BLaER1 treated with 17β-estradiol and CSF1 and Interleukin-3, amounts not matched to agents 10 nM and 100 nM (cell line): ENCODE measurements at regions not wholly inside any gene's neighbourhood (a gene's known extent, or its start where the extent isn't known, plus 50 kb on each side); places are given as distances from the start of the nearest gene placed in this dataset.
A peak's percentile ranks its signal among the peaks of the same experiment; 100 is the strongest.

ENCODE experiments used
- H3K27ac ChIP-seq, 11 experiments: shearing (Covaris generic); formaldehyde crosslinking; 2 replicates each; pipeline ENCODE4 v1.8.1; 2022
- H3K27me3 ChIP-seq, 11 experiments: shearing (Covaris generic); formaldehyde crosslinking; 2 replicates each; pipeline ENCODE4 v1.8.1; 2022
- H3K36me3 ChIP-seq, 11 experiments: shearing (Covaris generic); formaldehyde crosslinking; 2 replicates each; pipeline ENCODE4 v1.8.1; 2022
- H3K4me1 ChIP-seq, 10 experiments: shearing (Covaris generic); formaldehyde crosslinking; 2 replicates each; pipeline ENCODE4 v1.8.1; 2022
- H3K4me2 ChIP-seq, 11 experiments: shearing (Covaris generic); formaldehyde crosslinking; 2 replicates each; pipeline ENCODE4 v1.8.1; 2022
- H3K4me3 ChIP-seq, 10 experiments: shearing (Covaris generic); formaldehyde crosslinking; 2 replicates each; pipeline ENCODE4 v1.8.1; 2022
- H3K9ac ChIP-seq, 11 experiments: shearing (Covaris generic); formaldehyde crosslinking; 2 replicates each; pipeline ENCODE4 v1.8.1; 2022
- H3K9me3 ChIP-seq, 11 experiments: shearing (Covaris generic); formaldehyde crosslinking; replicated peaks in 1 of 11; 2 replicates each; pipeline ENCODE4 v1.8.1; 2022
- H4K20me1 ChIP-seq, 11 experiments: shearing (Covaris generic); formaldehyde crosslinking; 2 replicates each; pipeline ENCODE4 v1.8.1; 2022
- Cebpa-rat ChIP-seq, 11 experiments: shearing (Covaris generic); IDR thresholded peaks; 2 replicates each; pipeline ENCODE4 v1.8.1; 2022

GRCh38 chr15:70242951-70243685 lies 145.4 kb upstream of the TLE3 start:
- H4K20me1 ChIP-seq, result peaks cover 0 to 12% (median 0%) of the 10 kb centered on the region in 11 experiments; a peak in 5 of 22 replicates
- H3K36me3 ChIP-seq, result no peaks in the 10 kb centered on the region
- H3K4me2 ChIP-seq, result peak overlapping the region; percentile 51 to 79 (median 63)
- H3K9ac ChIP-seq, result no peak overlapping the region
- H3K27me3 ChIP-seq, result peaks cover 0 to 8% (median 0%) of the 10 kb centered on the region in 11 experiments; a peak in 6 of 22 replicates
- H3K4me3 ChIP-seq, result no peak overlapping the region
- no peaks in the 10 kb centered on the region for H3K9me3 ChIP-seq
- peaks cover 34 to 70% (median 52%) of the 10 kb centered on the region in 10 experiments for H3K4me1 ChIP-seq
- TF ChIP-seq Cebpa-rat (IDR thresholded peaks at IDR 0.05), result no peak
- H3K27ac ChIP-seq, result no peak overlapping the region

DNA sequence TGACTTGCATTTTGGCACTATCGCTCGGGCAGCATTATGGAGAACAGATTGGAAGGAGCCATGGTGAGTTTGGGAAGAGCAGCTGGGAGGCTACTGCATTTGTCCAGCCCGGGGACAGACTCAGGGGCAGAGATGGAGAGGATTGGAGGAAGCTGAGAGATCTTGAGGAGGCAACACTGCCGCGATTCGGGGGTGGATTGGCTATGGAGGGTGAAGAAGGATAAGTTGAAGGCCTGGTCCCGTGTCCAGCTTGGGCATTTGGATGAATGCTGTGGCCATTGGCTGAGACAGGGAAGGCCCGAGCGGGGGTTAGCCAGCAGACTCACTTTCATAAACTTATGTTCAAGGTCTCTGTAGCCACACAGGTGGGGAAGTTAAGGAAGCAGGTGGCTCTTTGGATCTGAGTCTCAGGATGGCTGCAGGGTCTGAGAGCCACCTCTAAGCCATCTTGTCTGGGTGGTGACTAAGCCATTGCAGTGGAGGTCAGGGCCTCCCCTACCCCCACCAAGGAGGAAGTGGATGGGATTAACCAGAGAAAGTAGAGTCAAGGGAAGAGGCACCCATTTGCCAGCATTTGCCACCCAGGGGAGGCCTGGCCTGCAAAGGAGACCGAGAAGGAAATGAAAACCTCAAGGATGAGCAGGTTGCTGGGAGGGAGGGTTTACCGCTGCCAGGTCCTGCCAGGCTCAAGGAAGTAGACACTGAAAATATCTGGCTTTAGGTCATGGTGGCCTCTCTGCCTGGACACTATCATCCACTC lies 144.0 kb upstream of the TLE3 start:
- no peak overlapping the region for H3K9ac ChIP-seq
- H3K4me3 ChIP-seq, result no peak overlapping the region

DNA sequence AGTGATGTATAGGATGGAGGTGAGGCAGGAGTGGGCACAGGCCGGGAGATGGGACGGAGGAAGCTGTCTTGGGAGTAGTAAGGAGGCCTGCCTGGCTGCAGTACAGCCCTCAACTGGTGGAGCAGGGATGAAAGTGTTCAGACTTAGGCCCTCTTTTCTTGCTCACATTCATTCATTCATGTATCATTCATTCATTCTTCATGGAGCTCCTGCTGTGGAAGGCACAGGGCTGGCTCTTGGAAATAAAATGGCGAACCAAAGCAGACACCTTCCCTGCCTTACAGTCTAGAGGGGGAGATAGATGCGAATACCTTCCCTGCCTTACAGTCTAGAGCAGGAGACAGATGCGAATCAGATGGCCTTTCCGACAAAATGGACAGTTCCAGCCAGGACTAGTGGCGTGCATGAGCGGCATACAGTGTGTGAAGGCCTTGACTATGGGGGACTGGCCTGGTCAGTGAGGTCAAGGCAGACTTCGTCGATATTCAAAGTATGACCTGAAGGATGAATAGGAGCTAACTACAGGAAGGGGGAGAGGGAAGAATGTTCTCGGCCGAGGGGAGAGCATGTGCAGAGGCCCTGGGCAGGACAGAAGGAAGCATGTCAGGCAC lies 143.2 kb upstream of the TLE3 start:
- peaks cover 21 to 48% (median 31%) of the 10 kb centered on the region in 10 experiments for H3K4me1 ChIP-seq
- no peak overlapping the region for H3K4me2 ChIP-seq
- H3K27me3 ChIP-seq, result no peaks in the 10 kb centered on the region; a peak in 3 of 22 replicates
- H4K20me1 ChIP-seq, result peaks cover 0 to 1% (median 0%) of the 10 kb centered on the region in 11 experiments; a peak in 1 of 22 replicates
- H3K36me3 ChIP-seq, result no peaks in the 10 kb centered on the region
- no peak overlapping the region for H3K27ac ChIP-seq
- no peaks in the 10 kb centered on the region for H3K9me3 ChIP-seq
- TF ChIP-seq Cebpa-rat (IDR thresholded peaks at IDR 0.05), result no peak
- H3K4me3 ChIP-seq, result no peak overlapping the region
- no peak overlapping the region for H3K9ac ChIP-seq

More for the DNA sequence above, 144.0 kb upstream of the TLE3 start:
- Histone ChIP-seq H3K27me3 (no peaks in the 10 kb centered on the region; a peak in 3 of 22 replicates), H3K9me3 (no peaks in the 10 kb centered on the region), H4K20me1 (peaks cover 0 to 10% (median 0%) of the 10 kb centered on the region in 11 experiments; a peak in 4 of 22 replicates), H3K4me1 (peaks cover 29 to 56% (median 39%) of the 10 kb centered on the region in 10 experiments), H3K4me2 (peak overlapping the region; percentile 51 to 79 (median 63); a peak in 21 of 22 replicates), H3K27ac (no peak overlapping the region), H3K36me3 (no peaks in the 10 kb centered on the region)
- TF ChIP-seq Cebpa-rat (IDR thresholded peaks at IDR 0.05), result no peak

DNA sequence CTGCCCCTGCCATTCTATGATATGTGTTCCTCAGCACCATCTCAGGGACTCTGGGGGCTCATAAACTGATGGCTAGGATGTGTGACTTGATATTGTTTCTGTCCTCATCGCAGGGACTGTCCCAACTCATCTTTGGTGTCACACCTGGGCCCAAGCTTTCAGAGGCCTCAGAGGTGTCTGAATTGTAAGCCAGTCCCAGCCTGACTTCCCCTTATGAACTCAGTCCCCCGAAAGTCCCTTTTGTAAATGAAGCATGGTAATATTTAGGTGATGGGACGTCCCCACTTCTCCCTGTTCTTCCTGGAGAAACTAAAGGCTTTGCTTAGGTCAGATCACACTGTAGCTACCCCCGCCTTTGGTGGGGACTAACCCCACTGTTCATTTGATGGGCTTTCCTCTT lies 142.4 kb upstream of the TLE3 start:
- peaks cover 18 to 39% (median 22%) of the 10 kb centered on the region in 10 experiments for H3K4me1 ChIP-seq
- H3K9ac ChIP-seq, result no peak overlapping the region
- H3K36me3 ChIP-seq, result no peaks in the 10 kb centered on the region
- TF ChIP-seq Cebpa-rat (IDR thresholded peaks at IDR 0.05), result no peak
- H3K9me3 ChIP-seq, result no peaks in the 10 kb centered on the region
- H3K27me3 ChIP-seq, result no peaks in the 10 kb centered on the region; a peak in 3 of 22 replicates
- no peak overlapping the region for H3K27ac ChIP-seq
- H3K4me2 ChIP-seq, result no peak overlapping the region; a peak in 1 of 22 replicates
- no peaks in the 10 kb centered on the region for H4K20me1 ChIP-seq
- no peak overlapping the region for H3K4me3 ChIP-seq

- Histone ChIP-seq H3K27me3 (peaks cover 0 to 3% (median 0%) of the 10 kb centered on the region in 11 experiments; a peak in 2 of 22 replicates), H3K4me3 (no peak overlapping the region), H3K9me3 (no peaks in the 10 kb centered on the region), H4K20me1 (no peaks in the 10 kb centered on the region), H3K4me2 (no peak overlapping the region), H3K9ac (no peak overlapping the region), H3K27ac (no peak overlapping the region), H3K4me1 (peaks cover 18 to 38% (median 21%) of the 10 kb centered on the region in 10 experiments), H3K36me3 (no peaks in the 10 kb centered on the region)
- TF ChIP-seq Cebpa-rat (IDR thresholded peaks at IDR 0.05), result no peak
Measured at GRCh38 chr15:70238917-70239316, 141.2 kb upstream of the TLE3 start.

DNA sequence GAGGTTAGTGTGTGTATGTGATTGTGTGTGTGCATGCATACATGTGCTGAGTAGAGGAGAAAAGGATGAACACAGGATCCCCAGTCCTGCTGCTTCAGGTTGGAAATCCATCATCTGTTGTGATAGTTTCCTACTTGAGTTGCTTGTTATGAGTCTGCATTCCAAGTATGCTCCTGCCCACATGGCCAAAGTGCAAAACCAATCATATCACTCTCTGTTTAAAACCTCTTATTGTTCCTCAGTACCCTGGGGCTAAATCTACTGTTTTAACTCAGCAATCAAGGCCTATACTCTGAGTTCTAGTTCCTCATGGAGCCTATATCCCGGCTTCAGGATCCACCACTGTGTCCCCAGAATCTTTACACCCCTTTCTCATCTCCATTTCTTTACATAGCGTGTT lies 139.9 kb upstream of the TLE3 start:
- Histone ChIP-seq H3K27me3 (peaks cover 0 to 3% (median 0%) of the 10 kb centered on the region in 11 experiments; a peak in 1 of 22 replicates), H3K4me3 (no peak overlapping the region), H3K9me3 (peaks cover 0 to 6% (median 0%) of the 10 kb centered on the region in 11 experiments; a peak in 3 of 22 replicates), H4K20me1 (no peaks in the 10 kb centered on the region), H3K9ac (no peak overlapping the region), H3K4me1 (peaks cover 10 to 25% (median 12%) of the 10 kb centered on the region in 10 experiments), H3K27ac (no peak overlapping the region), H3K36me3 (no peaks in the 10 kb centered on the region), H3K4me2 (no peak overlapping the region)
- no peak for TF ChIP-seq Cebpa-rat (IDR thresholded peaks at IDR 0.05)

- H3K4me1 ChIP-seq, result peaks cover 0 to 14% (median under 1%) of the 10 kb centered on the region in 10 experiments; a peak in 9 of 20 replicates
- H3K27ac ChIP-seq, result no peak overlapping the region
- H4K20me1 ChIP-seq, result no peaks in the 10 kb centered on the region
- H3K4me2 ChIP-seq, result no peak overlapping the region
- no peak overlapping the region for H3K9ac ChIP-seq
- TF ChIP-seq Cebpa-rat (IDR thresholded peaks at IDR 0.05), result no peak
- H3K27me3 ChIP-seq, result peaks cover 0 to 3% (median 0%) of the 10 kb centered on the region in 11 experiments; a peak in 1 of 22 replicates
- peaks cover 6 to 17% (median 10%) of the 10 kb centered on the region in 11 experiments; a peak in 21 of 22 replicates for H3K9me3 ChIP-seq
- no peaks in the 10 kb centered on the region for H3K36me3 ChIP-seq
- no peak overlapping the region for H3K4me3 ChIP-seq
Measured at GRCh38 chr15:70236341-70237086, 138.8 kb upstream of the TLE3 start.

GRCh38 chr15:70235347-70235746 lies 137.6 kb upstream of the TLE3 start:
- Histone ChIP-seq H3K9ac (no peak overlapping the region), H3K9me3 (peaks cover 11 to 25% (median 15%) of the 10 kb centered on the region in 11 experiments; a peak in 21 of 22 replicates), H3K36me3 (no peaks in the 10 kb centered on the region), H4K20me1 (no peaks in the 10 kb centered on the region), H3K27ac (no peak overlapping the region), H3K27me3 (peaks cover 0 to 3% (median 0%) of the 10 kb centered on the region in 11 experiments; a peak in 1 of 22 replicates), H3K4me2 (no peak overlapping the region), H3K4me3 (no peak overlapping the region), H3K4me1 (peaks cover 0 to 12% (median 0%) of the 10 kb centered on the region in 10 experiments; a peak in 4 of 20 replicates)
- TF ChIP-seq Cebpa-rat (IDR thresholded peaks at IDR 0.05), result no peak
